Transverse colon (tissue), 4 donors: ENCODE measurements at regions not wholly inside any gene's neighbourhood (a gene's known extent, or its start where the extent isn't known, plus 50 kb on each side); places are given as distances from the start of the nearest gene placed in this dataset.

ENCODE experiments used
- DNase-seq: peaks from one replicate; pipeline ENCODE4 v3.0.0-alpha.2; 2019
- H3K27ac ChIP-seq, 4 donors: fragments of 200-600 bp; sonication (generic); 2 replicates each; pipeline ENCODE4 v1.5.1; 2016 to 2018; ENCODE audit warnings: inconsistent platforms in 4 of 4
- H3K27me3 ChIP-seq: fragments of 200-600 bp; sonication (generic); 2 replicates; pipeline ENCODE4 v1.5.1; 2017; ENCODE audit warnings: inconsistent platforms
- H3K36me3 ChIP-seq, 4 donors: fragments of 200-600 bp; sonication (generic); 2 replicates each; pipeline ENCODE4 v1.5.1; 2017 to 2019; ENCODE audit warnings: inconsistent platforms in 4 of 4
- H3K4me1 ChIP-seq, 4 donors: fragments of 200-600 bp; sonication (generic); 2 replicates each; pipeline ENCODE4 v1.5.1; 2017 to 2020; ENCODE audit warnings: inconsistent platforms in 4 of 4
- H3K4me3 ChIP-seq, 4 donors: fragments of 200-600 bp; sonication (generic); 1 replicate in 1 of 4; 2 replicates in 3 of 4; pipeline versions ENCODE4 v1.5.1 to v1.6.1; 2017 to 2019; ENCODE audit warnings: inconsistent platforms in 4 of 4
- H3K9me3 ChIP-seq, 2 donors: fragments of 200-600 bp; sonication (generic); 2 replicates each; pipeline ENCODE4 v1.5.1; 2017 to 2019; ENCODE audit warnings: inconsistent platforms in 2 of 2
- CTCF ChIP-seq, 5 experiments: fragments of 200-600 bp in 3 of 5; fragments of 450-650 bp in 2 of 5; sonication (generic) in 3 of 5; IDR thresholded peaks; 1 replicate in 2 of 5; 2 replicates in 3 of 5; pipeline ENCODE4 v1.5.1; 2016 to 2017; ENCODE audit warnings: antibody characterized with exemption in 5 of 5, inconsistent platforms in 3 of 5, mild to moderate bottlenecking in 2 of 5, moderate library complexity in 1 of 5
- EP300 ChIP-seq: sonication (generic); formaldehyde crosslinking; IDR thresholded peaks from one replicate; pipeline ENCODE4 v1.6.1; 2017; ENCODE audit warnings: antibody characterized with exemption, low read depth
- POLR2A ChIP-seq: fragments of 450-650 bp; IDR thresholded peaks from one replicate; pipeline ENCODE4 v1.6.1; 2016; ENCODE audit warnings: antibody characterized with exemption, mild to moderate bottlenecking, moderate library complexity
- POLR2AphosphoS5 ChIP-seq, 3 donors: sonication (generic); formaldehyde crosslinking; IDR thresholded peaks; one replicate each; pipeline ENCODE4 v1.6.1; 2016; ENCODE audit warnings: antibody characterized with exemption in 3 of 3
- WGBS, 2 donors: methylation state at CpG; one replicate each; pipeline ENCODE4 v1.1.5; 2018; ENCODE audit warnings: low coverage in 1 of 2; 5-methylcytosine and 5-hydroxymethylcytosine counted together
- in situ Hi-C, 4 donors: fragments of 200-750 bp; cut with MboI; loops; one replicate each; pipeline versions ENCODE4 v1.15.0 to v1.15.1; 2017; ENCODE audit warnings: low sequenced_read_pairs in 3 of 4, low pct_ligation_motif_present in 1 of 4, low pct_unique_long_range_greater_than_20kb in 1 of 4
- intact Hi-C: fragments of 100-400 bp; cut with DNase I; formaldehyde crosslinking; loops from one replicate; pipeline ENCODE4 v1.15.1; 2023; ENCODE audit warnings: low total_unique reads

- TF ChIP-seq POLR2AphosphoS5 (IDR thresholded peaks at IDR 0.05) (no peak), POLR2A (no peak)
- peaks cover 0 to 7% of the 10 kb centered on the region in 2 donors for H3K9me3 ChIP-seq
These were observed 1097.2 kb upstream of the RAG2 start for GRCh38 chr11:37695283-37695682.

GRCh38 chr11:37689951-37690350 lies 1091.9 kb upstream of the RAG2 start:
- TF ChIP-seq CTCF (IDR thresholded peaks at IDR 0.05) (no peak), POLR2AphosphoS5 (IDR thresholded peaks at IDR 0.05) (no peak), POLR2A (no peak), EP300 (no peak)
- DNase-seq, result no peak
- Histone ChIP-seq H3K4me3 (no peak overlapping the region), H3K27me3 (no peaks in the 10 kb centered on the region), H3K27ac (no peak overlapping the region), H3K4me1 (no peaks in the 10 kb centered on the region), H3K36me3 (no peaks in the 10 kb centered on the region), H3K9me3 (peaks cover 0 to 2% of the 10 kb centered on the region in 2 donors)
- in situ Hi-C loops, result no loop called here
- intact Hi-C loops, result loop anchor here (5.0 kb wide), 1 partner anchor 223 kb away; no protein-coding TSS in a partner anchor
- 38 to 42% methylated on average over 1 to 2 of the region's 2 CpGs for WGBS, 2 donors

More at GRCh38 chr11:37695283-37695682, 1097.2 kb upstream of the RAG2 start:
- in situ Hi-C loops (no loop called here), intact Hi-C loops (no loop called here)
- DNase-seq, result no peak
- Histone ChIP-seq H3K27ac (no peak overlapping the region), H3K27me3 (no peaks in the 10 kb centered on the region), H3K4me3 (no peak overlapping the region), H3K36me3 (no peaks in the 10 kb centered on the region), H3K4me1 (no peaks in the 10 kb centered on the region)

DNA sequence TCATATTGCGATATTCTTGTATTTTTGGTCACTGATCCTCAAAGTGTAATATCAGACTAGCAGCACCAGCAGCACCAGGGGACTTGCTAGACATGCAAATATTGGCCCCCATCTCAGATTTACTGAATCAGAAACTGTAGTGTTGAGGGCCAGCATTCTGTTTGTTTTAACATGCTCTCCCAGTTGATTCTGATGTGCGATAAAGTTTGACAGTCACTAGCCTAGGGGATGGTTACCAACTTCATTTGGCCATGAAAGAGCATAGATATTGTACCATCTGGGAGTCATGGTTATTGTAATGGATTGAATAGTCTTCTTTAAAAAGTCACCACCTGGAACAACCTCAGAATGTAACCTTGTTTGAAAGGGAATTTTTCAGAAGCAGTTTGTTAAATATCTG lies 1090.4 kb upstream of the RAG2 start:
- in situ Hi-C loops, result no loop called here
- Histone ChIP-seq H3K4me3 (no peak overlapping the region), H3K27ac (no peak overlapping the region), H3K27me3 (no peaks in the 10 kb centered on the region), H3K9me3 (no peaks in the 10 kb centered on the region), H3K36me3 (no peaks in the 10 kb centered on the region), H3K4me1 (no peaks in the 10 kb centered on the region)
- no peak for TF ChIP-seq POLR2A
- TF ChIP-seq EP300, result no peak
- TF ChIP-seq POLR2AphosphoS5 (IDR thresholded peaks at IDR 0.05), result no peak
- TF ChIP-seq CTCF (IDR thresholded peaks at IDR 0.05), result no peak
- no peak for DNase-seq
- intact Hi-C loops, result loop anchor here (5.0 kb wide), 1 partner anchor 221 kb away; no protein-coding TSS in a partner anchor
- WGBS, 2 donors, result 49 to 50% methylated on average over 2 of the region's 2 CpGs

DNA sequence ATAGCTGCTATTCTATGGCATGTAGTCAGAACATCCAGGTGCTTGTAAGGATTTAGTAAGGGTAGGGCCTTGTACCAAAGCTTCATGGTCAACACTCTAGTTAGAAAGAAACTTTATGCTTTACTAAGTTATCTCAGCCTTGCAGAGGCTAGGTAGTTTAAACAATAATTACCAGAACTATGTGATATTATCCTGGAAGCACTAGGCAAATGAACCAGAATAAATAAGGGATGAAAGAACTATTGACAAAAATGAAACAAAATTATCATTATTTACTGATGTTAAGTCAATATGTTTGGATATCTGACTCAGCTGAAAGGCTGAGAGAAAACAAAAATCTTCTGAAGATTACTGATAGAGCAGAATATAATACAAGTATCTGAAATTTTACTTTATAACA lies 1089.1 kb upstream of the RAG2 start:
- in situ Hi-C loops, result no loop called here
- H3K4me1 ChIP-seq, result no peaks in the 10 kb centered on the region
- no peak for DNase-seq

DNA sequence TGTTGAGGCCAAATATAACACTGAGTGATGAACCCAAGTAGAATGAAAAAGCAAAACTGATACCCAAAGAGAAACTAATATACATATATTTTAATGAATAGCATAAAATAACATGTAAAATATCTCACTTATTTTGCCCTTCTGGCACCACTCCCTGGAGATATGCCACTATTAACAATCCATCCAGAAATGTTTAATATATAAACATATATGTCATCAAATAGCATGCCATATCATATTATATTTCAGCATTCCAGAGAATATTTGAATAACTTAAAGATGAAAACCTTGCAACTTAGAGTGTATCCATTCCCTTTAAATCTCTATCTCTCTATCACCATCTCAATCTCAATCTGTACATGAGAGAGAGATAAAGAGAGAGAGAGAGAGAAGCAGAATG lies 1073.3 kb upstream of the RAG2 start:
- no peaks in the 10 kb centered on the region for H3K4me1 ChIP-seq
- H3K36me3 ChIP-seq, result no peaks in the 10 kb centered on the region
- intact Hi-C loops (no loop called here), in situ Hi-C loops (no loop called here)
- H3K9me3 ChIP-seq, result no peaks in the 10 kb centered on the region
- no peak for TF ChIP-seq POLR2AphosphoS5 (IDR thresholded peaks at IDR 0.05)
- TF ChIP-seq CTCF (IDR thresholded peaks at IDR 0.05), result no peak
- TF ChIP-seq EP300, result no peak
- no peak for TF ChIP-seq POLR2A
- no peaks in the 10 kb centered on the region for H3K27me3 ChIP-seq
- DNase-seq, result no peak
- no peak overlapping the region for H3K4me3 ChIP-seq
- H3K27ac ChIP-seq, result no peak overlapping the region

More for the DNA sequence above, 1089.1 kb upstream of the RAG2 start:
- intact Hi-C loops, result loop anchor here (5.0 kb wide), 1 partner anchor 220 kb away; no protein-coding TSS in a partner anchor
- no peak overlapping the region for H3K4me3 ChIP-seq
- H3K36me3 ChIP-seq, result no peaks in the 10 kb centered on the region
- H3K9me3 ChIP-seq, result peaks cover 0 to 3% of the 10 kb centered on the region in 2 donors
- H3K27ac ChIP-seq, result no peak overlapping the region
- no peaks in the 10 kb centered on the region for H3K27me3 ChIP-seq
- TF ChIP-seq POLR2A (no peak), POLR2AphosphoS5 (IDR thresholded peaks at IDR 0.05) (no peak)
